WTC11 (cell line): ENCODE measurements at regions not wholly inside any gene's neighbourhood (a gene's known extent, or its start where the extent isn't known, plus 50 kb on each side); places are given as distances from the start of the nearest gene placed in this dataset.

Experiments
- ATAC-seq: fragments of 200-7000 bp; cut with Tn5 transposase; 2 replicates; pipeline ENCODE4 v1.10.0; 2021; ENCODE audit warnings: mild to moderate bottlenecking, moderate library complexity
- CTCF ChIA-PET: fragments of 300-600 bp; sonication (Branson Sonifier 250); formaldehyde crosslinking; loops from one replicate; lab custom pipeline; 2021; ENCODE audit warnings: antibody characterized with exemption; lab: Charles Lee
- POLR2A ChIA-PET: fragments of 350-600 bp; sonication (Branson Sonifier 250); formaldehyde crosslinking; loops from one replicate; lab custom pipeline; 2021; ENCODE audit warnings: antibody characterized with exemption; lab: Charles Lee
- DNase-seq: peaks from one replicate; pipeline ENCODE4 v3.0.0; 2021; ENCODE audit warnings: low spot score
- H3K27ac Mint-ChIP-seq: 2 replicates; pipeline ENCODE4 v1.8.0; 2021; ENCODE audit warnings: mixed read lengths
- H3K27me3 Mint-ChIP-seq: 2 replicates; pipeline ENCODE4 v1.8.0; 2021; ENCODE audit warnings: low read depth, mild to moderate bottlenecking, moderate library complexity, mixed read lengths
- H3K36me3 Mint-ChIP-seq: 2 replicates; pipeline ENCODE4 v1.8.0; 2021; ENCODE audit warnings: mixed read lengths
- H3K4me1 Mint-ChIP-seq: 2 replicates; pipeline ENCODE4 v1.8.0; 2022; ENCODE audit warnings: mixed read lengths
- H3K4me3 Mint-ChIP-seq: 2 replicates; pipeline ENCODE4 v1.8.0; 2021; ENCODE audit warnings: mild to moderate bottlenecking, moderate library complexity, mixed read lengths
- H3K9me3 Mint-ChIP-seq: 2 replicates; pipeline ENCODE4 v1.8.0; 2021; ENCODE audit warnings: mixed read lengths
- CREM ChIP-seq: sonication (generic); formaldehyde crosslinking; IDR thresholded peaks from 2 replicates; pipeline ENCODE4 v1.8.1; 2022; ENCODE audit warnings: mild to moderate bottlenecking, missing genetic modification reagents, moderate library complexity
- EMX1 ChIP-seq: fragments of 250-450 bp; sonication (Bioruptor Pico); IDR thresholded peaks from 2 replicates; pipeline ENCODE4 v1.8.0; 2021; ENCODE audit warnings: mild to moderate bottlenecking
- ESRRA ChIP-seq: sonication (generic); formaldehyde crosslinking; IDR thresholded peaks from 2 replicates; pipeline ENCODE4 v1.8.1; 2022; ENCODE audit warnings: mild to moderate bottlenecking, missing genetic modification reagents, borderline replicate concordance
- FOXP1 ChIP-seq: sonication (generic); formaldehyde crosslinking; IDR thresholded peaks from 2 replicates; pipeline ENCODE4 v1.8.0; 2022; ENCODE audit warnings: missing genetic modification reagents, mild to moderate bottlenecking, moderate library complexity, borderline replicate concordance
- GRHL2 ChIP-seq: fragments of 250-450 bp; sonication (Bioruptor Pico); IDR thresholded peaks from 2 replicates; pipeline ENCODE4 v1.8.0; 2022; ENCODE audit warnings: mild to moderate bottlenecking, moderate library complexity; ENCODE audit not compliant: insufficient replicate concordance, severe bottlenecking
- HMGA2 ChIP-seq: fragments of 250-450 bp; sonication (Bioruptor Pico); IDR thresholded peaks from 2 replicates; pipeline ENCODE4 v1.4.0; 2021; ENCODE audit warnings: mild to moderate bottlenecking, moderate library complexity
- MYBL2 ChIP-seq: sonication (generic); formaldehyde crosslinking; IDR thresholded peaks from 2 replicates; pipeline ENCODE4 v1.8.1; 2023; ENCODE audit warnings: mild to moderate bottlenecking, moderate library complexity, missing genetic modification reagents
- RORB ChIP-seq: fragments of 250-450 bp; sonication (Bioruptor Pico); IDR thresholded peaks from 2 replicates; pipeline ENCODE4 v1.9.0; 2021; ENCODE audit warnings: mild to moderate bottlenecking
- SP1 ChIP-seq: sonication (generic); formaldehyde crosslinking; conservative IDR thresholded peaks from 2 replicates; pipeline ENCODE4 v1.8.1; 2022; ENCODE audit warnings: missing genetic modification reagents
- TEAD4 ChIP-seq: sonication (generic); formaldehyde crosslinking; IDR thresholded peaks from 2 replicates; pipeline ENCODE4 v1.8.0; 2022; ENCODE audit warnings: mild to moderate bottlenecking, missing genetic modification reagents
- ZBTB21 ChIP-seq: sonication (generic); formaldehyde crosslinking; IDR thresholded peaks from 2 replicates; pipeline ENCODE4 v1.8.1; 2023; ENCODE audit warnings: mild to moderate bottlenecking, missing genetic modification reagents, borderline replicate concordance
- ZNF396 ChIP-seq: fragments of 250-450 bp; sonication (Bioruptor Pico); IDR thresholded peaks from 2 replicates; pipeline ENCODE4 v1.8.0; 2021; ENCODE audit warnings: mild to moderate bottlenecking, moderate library complexity, borderline replicate concordance
- TF ChIP-seq, protein P1 (sequence below): sonication (generic); formaldehyde crosslinking; IDR thresholded peaks from 2 replicates; pipeline ENCODE4 v1.8.1; 2023; ENCODE audit warnings: mild to moderate bottlenecking, missing genetic modification reagents, moderate library complexity
- TF ChIP-seq, protein P2 (sequence below): sonication (generic); formaldehyde crosslinking; IDR thresholded peaks from 2 replicates; pipeline ENCODE4 v1.8.0; 2022; ENCODE audit warnings: missing genetic modification reagents
- TF ChIP-seq, protein P3 (sequence below): sonication (generic); formaldehyde crosslinking; IDR thresholded peaks from 2 replicates; pipeline ENCODE4 v1.8.0; 2023; ENCODE audit warnings: missing genetic modification reagents
- TF ChIP-seq, protein P4 (sequence below): sonication (generic); formaldehyde crosslinking; IDR thresholded peaks from 2 replicates; pipeline ENCODE4 v1.8.1; 2022; ENCODE audit warnings: missing genetic modification reagents, borderline replicate concordance
- TF ChIP-seq, protein P5 (sequence below): fragments of 250-450 bp; sonication (Bioruptor Pico); IDR thresholded peaks from 2 replicates; pipeline ENCODE4 v1.9.0; 2021; ENCODE audit warnings: moderate library complexity, mild to moderate bottlenecking, inconsistent platforms, borderline replicate concordance
- TF ChIP-seq, protein P6 (sequence below): fragments of 250-450 bp; sonication (Bioruptor Pico); IDR thresholded peaks from 2 replicates; pipeline ENCODE4 v1.9.0; 2021; ENCODE audit warnings: mild to moderate bottlenecking
- TF ChIP-seq, protein P7 (sequence below): sonication (generic); formaldehyde crosslinking; IDR thresholded peaks from 2 replicates; pipeline ENCODE4 v1.8.1; 2022; ENCODE audit warnings: mild to moderate bottlenecking, moderate library complexity, missing genetic modification reagents

DNA sequence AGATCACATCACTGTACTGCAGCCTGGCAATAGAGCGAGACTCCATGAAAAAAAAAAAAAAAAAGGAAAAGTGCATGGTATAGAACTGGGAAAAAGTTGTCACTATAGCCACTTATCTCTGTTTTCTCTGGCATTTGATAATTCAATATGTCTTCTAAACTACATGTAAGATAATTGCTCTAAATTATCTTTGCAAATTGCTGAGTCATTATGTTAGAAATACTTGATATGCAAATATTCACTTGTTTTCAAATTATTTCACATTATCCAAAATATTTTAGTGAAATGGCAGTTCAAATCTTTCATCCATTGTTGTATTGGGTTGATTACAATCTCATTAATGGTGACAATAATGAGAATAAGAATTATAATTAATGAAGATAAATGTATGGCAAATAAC, 1455.1 kb downstream of the KCNT2 start:
- Mint-ChIP-seq H3K4me3 (no peak overlapping the region), H3K27ac (no peak overlapping the region)
- CTCF ChIA-PET, result no interaction called here

DNA sequence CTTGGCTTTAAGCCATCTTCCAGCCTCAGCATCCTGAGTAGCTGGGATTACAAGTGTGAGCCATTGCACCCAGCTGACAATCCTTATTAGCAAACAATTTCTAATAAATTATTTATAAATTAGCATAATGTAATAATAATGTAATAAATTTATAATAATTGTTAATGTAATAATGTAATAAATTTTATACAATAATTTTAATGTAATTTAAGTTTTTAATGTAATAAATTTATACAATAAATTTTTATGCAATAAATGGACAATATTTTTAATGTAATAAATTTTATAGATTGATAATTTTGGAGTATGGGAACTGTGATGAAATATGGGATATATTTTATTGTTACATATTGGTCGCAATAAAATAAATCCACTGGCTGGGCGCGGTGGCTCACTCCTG, 1457.5 kb downstream of the KCNT2 start:
- no peak for ATAC-seq
- POLR2A ChIA-PET, result no interaction called here
- DNase-seq, result no peak
- Mint-ChIP-seq H3K4me1 (no peaks in the 10 kb centered on the region), H3K36me3 (no peaks in the 10 kb centered on the region), H3K9me3 (no peaks in the 10 kb centered on the region), H3K27me3 (no peaks in the 10 kb centered on the region), H3K27ac (no peak overlapping the region), H3K4me3 (no peak overlapping the region)
- no peak for TF ChIP-seq FOXP1
- TF ChIP-seq, protein P1, sequence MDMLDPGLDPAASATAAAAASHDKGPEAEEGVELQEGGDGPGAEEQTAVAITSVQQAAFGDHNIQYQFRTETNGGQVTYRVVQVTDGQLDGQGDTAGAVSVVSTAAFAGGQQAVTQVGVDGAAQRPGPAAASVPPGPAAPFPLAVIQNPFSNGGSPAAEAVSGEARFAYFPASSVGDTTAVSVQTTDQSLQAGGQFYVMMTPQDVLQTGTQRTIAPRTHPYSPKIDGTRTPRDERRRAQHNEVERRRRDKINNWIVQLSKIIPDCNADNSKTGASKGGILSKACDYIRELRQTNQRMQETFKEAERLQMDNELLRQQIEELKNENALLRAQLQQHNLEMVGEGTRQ (CRISPR knock-in tag), result no peak
- peak; percentile 97 for TF ChIP-seq HMGA2
- CTCF ChIA-PET, result no interaction called here

More for the DNA sequence above, 1455.1 kb downstream of the KCNT2 start:
- Mint-ChIP-seq H3K27me3 (no peaks in the 10 kb centered on the region), H3K36me3 (no peaks in the 10 kb centered on the region), H3K4me1 (no peaks in the 10 kb centered on the region), H3K9me3 (no peaks in the 10 kb centered on the region)
- DNase-seq (no peak), ATAC-seq (no peak)
- POLR2A ChIA-PET, result no interaction called here
- no peak for TF ChIP-seq TEAD4 (CRISPR knock-in tag)
- TF ChIP-seq ZBTB21 (CRISPR knock-in tag), result no peak
- TF ChIP-seq, protein P2, sequence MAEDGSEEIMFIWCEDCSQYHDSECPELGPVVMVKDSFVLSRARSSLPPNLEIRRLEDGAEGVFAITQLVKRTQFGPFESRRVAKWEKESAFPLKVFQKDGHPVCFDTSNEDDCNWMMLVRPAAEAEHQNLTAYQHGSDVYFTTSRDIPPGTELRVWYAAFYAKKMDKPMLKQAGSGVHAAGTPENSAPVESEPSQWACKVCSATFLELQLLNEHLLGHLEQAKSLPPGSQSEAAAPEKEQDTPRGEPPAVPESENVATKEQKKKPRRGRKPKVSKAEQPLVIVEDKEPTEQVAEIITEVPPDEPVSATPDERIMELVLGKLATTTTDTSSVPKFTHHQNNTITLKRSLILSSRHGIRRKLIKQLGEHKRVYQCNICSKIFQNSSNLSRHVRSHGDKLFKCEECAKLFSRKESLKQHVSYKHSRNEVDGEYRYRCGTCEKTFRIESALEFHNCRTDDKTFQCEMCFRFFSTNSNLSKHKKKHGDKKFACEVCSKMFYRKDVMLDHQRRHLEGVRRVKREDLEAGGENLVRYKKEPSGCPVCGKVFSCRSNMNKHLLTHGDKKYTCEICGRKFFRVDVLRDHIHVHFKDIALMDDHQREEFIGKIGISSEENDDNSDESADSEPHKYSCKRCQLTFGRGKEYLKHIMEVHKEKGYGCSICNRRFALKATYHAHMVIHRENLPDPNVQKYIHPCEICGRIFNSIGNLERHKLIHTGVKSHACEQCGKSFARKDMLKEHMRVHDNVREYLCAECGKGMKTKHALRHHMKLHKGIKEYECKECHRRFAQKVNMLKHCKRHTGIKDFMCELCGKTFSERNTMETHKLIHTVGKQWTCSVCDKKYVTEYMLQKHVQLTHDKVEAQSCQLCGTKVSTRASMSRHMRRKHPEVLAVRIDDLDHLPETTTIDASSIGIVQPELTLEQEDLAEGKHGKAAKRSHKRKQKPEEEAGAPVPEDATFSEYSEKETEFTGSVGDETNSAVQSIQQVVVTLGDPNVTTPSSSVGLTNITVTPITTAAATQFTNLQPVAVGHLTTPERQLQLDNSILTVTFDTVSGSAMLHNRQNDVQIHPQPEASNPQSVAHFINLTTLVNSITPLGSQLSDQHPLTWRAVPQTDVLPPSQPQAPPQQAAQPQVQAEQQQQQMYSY (CRISPR knock-in tag), result no peak
- no peak for TF ChIP-seq MYBL2
- no peak for TF ChIP-seq ZNF396 (CRISPR knock-in tag)
- TF ChIP-seq, protein P3, sequence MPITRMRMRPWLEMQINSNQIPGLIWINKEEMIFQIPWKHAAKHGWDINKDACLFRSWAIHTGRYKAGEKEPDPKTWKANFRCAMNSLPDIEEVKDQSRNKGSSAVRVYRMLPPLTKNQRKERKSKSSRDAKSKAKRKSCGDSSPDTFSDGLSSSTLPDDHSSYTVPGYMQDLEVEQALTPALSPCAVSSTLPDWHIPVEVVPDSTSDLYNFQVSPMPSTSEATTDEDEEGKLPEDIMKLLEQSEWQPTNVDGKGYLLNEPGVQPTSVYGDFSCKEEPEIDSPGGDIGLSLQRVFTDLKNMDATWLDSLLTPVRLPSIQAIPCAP, result no peak
- TF ChIP-seq, protein P4, sequence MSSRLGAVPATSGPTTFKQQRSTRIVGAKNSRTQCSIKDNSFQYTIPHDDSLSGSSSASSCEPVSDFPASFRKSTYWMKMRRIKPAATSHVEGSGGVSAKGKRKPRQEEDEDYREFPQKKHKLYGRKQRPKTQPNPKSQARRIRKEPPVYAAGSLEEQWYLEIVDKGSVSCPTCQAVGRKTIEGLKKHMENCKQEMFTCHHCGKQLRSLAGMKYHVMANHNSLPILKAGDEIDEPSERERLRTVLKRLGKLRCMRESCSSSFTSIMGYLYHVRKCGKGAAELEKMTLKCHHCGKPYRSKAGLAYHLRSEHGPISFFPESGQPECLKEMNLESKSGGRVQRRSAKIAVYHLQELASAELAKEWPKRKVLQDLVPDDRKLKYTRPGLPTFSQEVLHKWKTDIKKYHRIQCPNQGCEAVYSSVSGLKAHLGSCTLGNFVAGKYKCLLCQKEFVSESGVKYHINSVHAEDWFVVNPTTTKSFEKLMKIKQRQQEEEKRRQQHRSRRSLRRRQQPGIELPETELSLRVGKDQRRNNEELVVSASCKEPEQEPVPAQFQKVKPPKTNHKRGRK (CRISPR knock-in tag), result no peak
- TF ChIP-seq FOXP1, result no peak
- TF ChIP-seq ESRRA (CRISPR knock-in tag), result no peak
- TF ChIP-seq, protein P5, sequence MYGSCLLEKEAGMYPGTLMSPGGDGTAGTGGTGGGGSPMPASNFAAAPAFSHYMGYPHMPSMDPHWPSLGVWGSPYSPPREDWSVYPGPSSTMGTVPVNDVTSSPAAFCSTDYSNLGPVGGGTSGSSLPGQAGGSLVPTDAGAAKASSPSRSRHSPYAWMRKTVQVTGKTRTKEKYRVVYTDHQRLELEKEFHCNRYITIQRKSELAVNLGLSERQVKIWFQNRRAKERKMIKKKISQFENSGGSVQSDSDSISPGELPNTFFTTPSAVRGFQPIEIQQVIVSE (CRISPR knock-in tag), result no peak
- no peak for TF ChIP-seq GRHL2
- no peak for TF ChIP-seq SP1 (CRISPR knock-in tag)

DNA sequence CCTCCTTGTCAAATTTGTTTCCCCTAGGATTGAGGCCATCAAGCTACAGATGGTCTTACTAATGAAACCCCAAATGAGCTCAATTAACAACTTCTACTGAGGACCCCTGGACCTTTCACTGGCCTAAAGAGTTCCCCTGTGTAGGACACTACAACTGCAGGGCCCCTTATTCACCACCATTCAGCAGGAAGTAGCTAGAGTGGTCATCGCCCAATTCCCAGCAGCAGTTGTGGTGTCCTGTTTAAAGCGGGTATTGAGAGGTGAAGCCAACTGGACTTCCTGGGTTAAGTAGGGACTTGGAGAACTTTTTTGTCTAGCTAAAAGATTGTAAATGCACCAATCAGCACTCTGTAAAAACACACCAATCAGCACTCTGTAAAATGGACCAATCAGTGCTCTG, 1466.9 kb downstream of the KCNT2 start:
- no peak overlapping the region for H3K4me3 Mint-ChIP-seq
- H3K4me1 Mint-ChIP-seq, result no peaks in the 10 kb centered on the region
- DNase-seq, result no peak
- ChIA-PET CTCF (no interaction called here), POLR2A (no interaction called here)
- no peak overlapping the region for H3K27ac Mint-ChIP-seq
- H3K36me3 Mint-ChIP-seq, result peaks cover 26% of the 10 kb centered on the region
- ATAC-seq, result no peak
- H3K9me3 Mint-ChIP-seq, result peaks cover 48% of the 10 kb centered on the region
- TF ChIP-seq, protein P6, sequence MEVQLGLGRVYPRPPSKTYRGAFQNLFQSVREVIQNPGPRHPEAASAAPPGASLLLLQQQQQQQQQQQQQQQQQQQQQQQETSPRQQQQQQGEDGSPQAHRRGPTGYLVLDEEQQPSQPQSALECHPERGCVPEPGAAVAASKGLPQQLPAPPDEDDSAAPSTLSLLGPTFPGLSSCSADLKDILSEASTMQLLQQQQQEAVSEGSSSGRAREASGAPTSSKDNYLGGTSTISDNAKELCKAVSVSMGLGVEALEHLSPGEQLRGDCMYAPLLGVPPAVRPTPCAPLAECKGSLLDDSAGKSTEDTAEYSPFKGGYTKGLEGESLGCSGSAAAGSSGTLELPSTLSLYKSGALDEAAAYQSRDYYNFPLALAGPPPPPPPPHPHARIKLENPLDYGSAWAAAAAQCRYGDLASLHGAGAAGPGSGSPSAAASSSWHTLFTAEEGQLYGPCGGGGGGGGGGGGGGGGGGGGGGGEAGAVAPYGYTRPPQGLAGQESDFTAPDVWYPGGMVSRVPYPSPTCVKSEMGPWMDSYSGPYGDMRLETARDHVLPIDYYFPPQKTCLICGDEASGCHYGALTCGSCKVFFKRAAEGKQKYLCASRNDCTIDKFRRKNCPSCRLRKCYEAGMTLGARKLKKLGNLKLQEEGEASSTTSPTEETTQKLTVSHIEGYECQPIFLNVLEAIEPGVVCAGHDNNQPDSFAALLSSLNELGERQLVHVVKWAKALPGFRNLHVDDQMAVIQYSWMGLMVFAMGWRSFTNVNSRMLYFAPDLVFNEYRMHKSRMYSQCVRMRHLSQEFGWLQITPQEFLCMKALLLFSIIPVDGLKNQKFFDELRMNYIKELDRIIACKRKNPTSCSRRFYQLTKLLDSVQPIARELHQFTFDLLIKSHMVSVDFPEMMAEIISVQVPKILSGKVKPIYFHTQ (CRISPR knock-in tag), result no peak
- TF ChIP-seq RORB (no peak), CREM (no peak), EMX1 (CRISPR knock-in tag) (no peak)
- TF ChIP-seq, protein P7, sequence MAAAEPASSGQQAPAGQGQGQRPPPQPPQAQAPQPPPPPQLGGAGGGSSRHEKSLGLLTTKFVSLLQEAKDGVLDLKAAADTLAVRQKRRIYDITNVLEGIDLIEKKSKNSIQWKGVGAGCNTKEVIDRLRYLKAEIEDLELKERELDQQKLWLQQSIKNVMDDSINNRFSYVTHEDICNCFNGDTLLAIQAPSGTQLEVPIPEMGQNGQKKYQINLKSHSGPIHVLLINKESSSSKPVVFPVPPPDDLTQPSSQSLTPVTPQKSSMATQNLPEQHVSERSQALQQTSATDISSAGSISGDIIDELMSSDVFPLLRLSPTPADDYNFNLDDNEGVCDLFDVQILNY, result no peak
- H3K27me3 Mint-ChIP-seq, result no peaks in the 10 kb centered on the region
